Fibroblast of pulmonary artery (primary cell): ENCODE measurements at regions not wholly inside any gene's neighbourhood (a gene's known extent, or its start where the extent isn't known, plus 50 kb on each side); places are given as distances from the start of the nearest gene placed in this dataset.

ENCODE experiments used
- DNase-seq: peaks from one replicate; pipeline ENCODE4 v3.0.0-alpha.2; 2010; ENCODE audit warnings: low read depth
- H3K4me3 ChIP-seq: replicated peaks from 2 replicates; pipeline ENCODE4 v1.5.1; 2011; ENCODE audit warnings: low read depth, mild to moderate bottlenecking, control low read depth, low read length, moderate library complexity
- TF ChIP-seq, protein P1 (sequence below): IDR thresholded peaks from 2 replicates; pipeline ENCODE4 v1.5.1; 2011; ENCODE audit warnings: mild to moderate bottlenecking, control low read depth, low read length, inconsistent platforms; ENCODE audit errors: missing control alignments

- H3K4me3 ChIP-seq = no peak overlapping the region
- peak; percentile 76 for DNase-seq
- TF ChIP-seq, protein P1, sequence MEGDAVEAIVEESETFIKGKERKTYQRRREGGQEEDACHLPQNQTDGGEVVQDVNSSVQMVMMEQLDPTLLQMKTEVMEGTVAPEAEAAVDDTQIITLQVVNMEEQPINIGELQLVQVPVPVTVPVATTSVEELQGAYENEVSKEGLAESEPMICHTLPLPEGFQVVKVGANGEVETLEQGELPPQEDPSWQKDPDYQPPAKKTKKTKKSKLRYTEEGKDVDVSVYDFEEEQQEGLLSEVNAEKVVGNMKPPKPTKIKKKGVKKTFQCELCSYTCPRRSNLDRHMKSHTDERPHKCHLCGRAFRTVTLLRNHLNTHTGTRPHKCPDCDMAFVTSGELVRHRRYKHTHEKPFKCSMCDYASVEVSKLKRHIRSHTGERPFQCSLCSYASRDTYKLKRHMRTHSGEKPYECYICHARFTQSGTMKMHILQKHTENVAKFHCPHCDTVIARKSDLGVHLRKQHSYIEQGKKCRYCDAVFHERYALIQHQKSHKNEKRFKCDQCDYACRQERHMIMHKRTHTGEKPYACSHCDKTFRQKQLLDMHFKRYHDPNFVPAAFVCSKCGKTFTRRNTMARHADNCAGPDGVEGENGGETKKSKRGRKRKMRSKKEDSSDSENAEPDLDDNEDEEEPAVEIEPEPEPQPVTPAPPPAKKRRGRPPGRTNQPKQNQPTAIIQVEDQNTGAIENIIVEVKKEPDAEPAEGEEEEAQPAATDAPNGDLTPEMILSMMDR = no peak
Observed at GRCh38 chr18:6624271-6624660, 105.2 kb upstream of the ARHGAP28 start.

DNA sequence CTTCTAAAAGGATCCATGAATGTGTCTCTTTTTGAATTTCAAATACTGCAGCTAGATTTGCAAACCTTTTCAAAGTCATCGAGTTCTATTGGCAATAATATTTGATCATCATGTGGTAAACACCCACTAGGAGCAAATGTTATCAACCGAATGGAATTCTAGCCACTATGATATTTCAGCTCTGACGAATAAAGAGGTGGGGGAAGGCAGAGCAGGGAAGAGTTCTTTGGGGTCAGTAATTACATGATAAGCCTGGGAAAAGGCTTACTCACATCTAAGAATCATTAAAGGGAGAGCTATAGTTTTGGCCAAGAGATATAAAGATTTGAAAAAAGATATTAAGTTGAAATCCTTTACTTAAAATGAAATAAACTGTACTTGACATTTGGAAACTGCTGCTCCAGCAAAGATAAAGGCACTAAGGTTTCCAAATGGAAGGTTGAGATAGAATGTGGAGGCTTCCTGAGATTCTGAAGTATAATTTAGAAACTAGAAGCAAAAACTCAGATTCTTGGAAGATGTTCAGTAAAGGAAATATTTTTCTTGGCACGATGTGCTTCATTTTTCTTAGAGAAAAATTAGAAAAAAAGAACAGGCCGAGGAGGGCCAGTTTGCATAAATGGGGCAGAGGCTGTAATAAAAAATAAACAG lies 104.7 kb upstream of the ARHGAP28 start:
- H3K4me3 ChIP-seq = no peak overlapping the region
- peak; percentile 61 for DNase-seq
- TF ChIP-seq, protein P1 = no peak

DNA sequence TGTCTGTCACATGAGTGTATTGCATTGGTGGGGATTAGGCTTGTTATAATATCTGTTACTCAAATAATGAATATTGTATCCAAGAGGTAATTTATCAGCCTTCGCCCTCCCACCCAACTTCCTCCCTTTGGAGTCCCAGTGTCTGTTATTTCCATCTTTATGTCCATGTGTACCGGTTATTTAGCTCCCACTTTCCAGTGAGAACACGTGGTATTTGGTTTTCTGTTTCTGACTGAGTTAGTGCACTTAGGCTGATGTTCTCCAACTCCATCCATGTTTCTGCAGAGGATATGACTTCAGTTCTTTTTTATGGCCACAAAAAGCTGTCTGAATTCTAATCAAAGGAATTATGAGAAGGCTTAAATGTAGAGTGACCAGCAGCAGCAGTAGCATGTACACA lies 104.0 kb upstream of the ARHGAP28 start:
- TF ChIP-seq, protein P1 = no peak

GRCh38 chr18:6626457-6626856 lies 103.1 kb upstream of the ARHGAP28 start:
- no peak overlapping the region for H3K4me3 ChIP-seq
- DNase-seq = no peak
- TF ChIP-seq, protein P1 = no peak

More for the DNA sequence above, 104.0 kb upstream of the ARHGAP28 start:
- DNase-seq = peak; percentile 1
- no peak overlapping the region for H3K4me3 ChIP-seq

DNA sequence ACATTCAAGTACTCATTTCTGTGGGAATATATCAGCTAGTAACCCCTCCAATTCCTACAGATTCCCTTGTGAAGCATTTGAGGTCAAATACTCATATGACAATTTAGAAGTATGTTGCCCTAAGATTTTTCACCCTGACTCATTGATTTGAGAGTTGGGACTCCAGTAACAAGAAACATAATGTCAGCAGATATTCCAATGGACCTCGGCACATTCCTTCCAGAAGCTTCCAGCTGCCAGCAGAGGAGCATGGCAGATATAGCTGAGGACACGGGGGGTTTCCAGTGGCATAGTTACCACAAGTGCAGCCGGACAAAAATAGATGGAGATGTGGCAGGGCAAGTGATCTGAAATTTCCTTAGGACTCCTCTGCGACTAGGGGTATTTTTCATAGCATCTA lies 101.9 kb upstream of the ARHGAP28 start:
- no peak overlapping the region for H3K4me3 ChIP-seq
- DNase-seq = peak; percentile 9
- TF ChIP-seq, protein P1 = no peak

- DNase-seq = peak; percentile 3
- H3K4me3 ChIP-seq = no peak overlapping the region
- TF ChIP-seq, protein P1 = no peak
Observed at GRCh38 chr18:6628187-6628586, 101.3 kb upstream of the ARHGAP28 start.

- TF ChIP-seq, protein P1 = no peak
- peak; percentile 63 for DNase-seq
- H3K4me3 ChIP-seq = no peak overlapping the region
Observed at GRCh38 chr18:6629635-6630140, 99.8 kb upstream of the ARHGAP28 start.
